ENCODE measurements at regions not wholly inside any gene's neighbourhood (a gene's known extent, or its start where the extent isn't known, plus 50 kb on each side); places are given as distances from the start of the nearest gene placed in this dataset.

- Histone ChIP-seq H2AFZ (ENCODE audit: low read depth, low read length) (no peak overlapping the region), H3K4me3 (ENCODE audit: low read depth in 1 of 2, low read length in 2 of 2) (no peak overlapping the region), H3K9ac (ENCODE audit: low read depth, low read length) (no peak overlapping the region), H3K36me3 (ENCODE audit: insufficient read depth, low read length) (no peaks in the 10 kb centered on the region), H3K9me3 (ENCODE audit: insufficient read depth, low read length, severe bottlenecking) (no peaks in the 10 kb centered on the region), H3K4me2 (ENCODE audit: insufficient read depth, low read length) (no peak overlapping the region), H3K4me1 (ENCODE audit: insufficient read depth, low read length) (no peaks in the 10 kb centered on the region), H3K79me2 (ENCODE audit: insufficient read depth, low read length) (no peaks in the 10 kb centered on the region), H4K20me1 (ENCODE audit: insufficient read depth, low read length) (no peaks in the 10 kb centered on the region), H3K27me3 (ENCODE audit: insufficient read depth, low read length, poor library complexity) (no peaks in the 10 kb centered on the region), H3K27ac (ENCODE audit: low read length) (no peak overlapping the region)
- no peak for ATAC-seq (ENCODE audit: insufficient read depth, low read depth)
- TF ChIP-seq EZH2 (IDR thresholded peaks at IDR 0.05; ENCODE audit: borderline replicate concordance, low read depth, low read length, severe bottlenecking) = no peak
- no peak for TF ChIP-seq CTCF (IDR thresholded peaks at IDR 0.05; ENCODE audit: borderline replicate concordance, extremely low read depth, low read length, poor library complexity, severe bottlenecking)
- DNase-seq = no peak
Measured at GRCh38 chr21:20110368-20110767, 887.8 kb upstream of the NCAM2 start.

- Histone ChIP-seq H3K9me3 (ENCODE audit: insufficient read depth, low read length, severe bottlenecking) (peaks cover 9% of the 10 kb centered on the region), H3K9ac (ENCODE audit: low read depth, low read length) (no peak overlapping the region)
- ATAC-seq (ENCODE audit: insufficient read depth, low read depth) = no peak
Measured at GRCh38 chr21:20151741-20152140, 846.5 kb upstream of the NCAM2 start.

DNA sequence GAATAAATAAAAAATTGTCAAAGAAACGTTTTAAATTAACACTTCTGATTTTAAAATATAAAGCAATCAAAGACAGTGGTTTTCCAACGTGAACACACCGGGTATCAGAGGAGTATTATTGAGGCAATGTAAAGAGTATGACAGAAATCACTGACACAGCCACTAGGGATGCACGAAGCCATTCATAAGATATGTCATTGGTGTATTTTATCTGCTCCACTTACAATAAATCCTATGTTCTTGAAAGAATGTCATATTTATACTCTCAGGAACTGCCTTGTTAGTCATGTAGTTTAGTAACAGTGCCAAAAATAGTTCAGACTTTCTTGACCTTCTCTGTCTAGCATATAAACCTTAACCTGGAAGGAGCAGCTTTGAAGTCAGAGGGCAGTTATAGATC lies 835.0 kb upstream of the NCAM2 start:
- ATAC-seq (ENCODE audit: insufficient read depth, low read depth) (no peak), DNase-seq (no peak)
- H3K36me3 ChIP-seq (ENCODE audit: insufficient read depth, low read length) = no peaks in the 10 kb centered on the region
- no peak overlapping the region for H2AFZ ChIP-seq (ENCODE audit: low read depth, low read length)
- no peak overlapping the region for H3K4me2 ChIP-seq (ENCODE audit: insufficient read depth, low read length)
- H3K79me2 ChIP-seq (ENCODE audit: insufficient read depth, low read length) = no peaks in the 10 kb centered on the region
- H3K27ac ChIP-seq (ENCODE audit: low read length) = no peak overlapping the region
- no peaks in the 10 kb centered on the region for H4K20me1 ChIP-seq (ENCODE audit: insufficient read depth, low read length)
- no peaks in the 10 kb centered on the region for H3K27me3 ChIP-seq (ENCODE audit: insufficient read depth, low read length, poor library complexity)
- no peak overlapping the region for H3K4me3 ChIP-seq (ENCODE audit: low read depth in 1 of 2, low read length in 2 of 2)
- no peak for TF ChIP-seq CTCF (IDR thresholded peaks at IDR 0.05; ENCODE audit: borderline replicate concordance, extremely low read depth, low read length, poor library complexity, severe bottlenecking)
- no peak for TF ChIP-seq EZH2 (IDR thresholded peaks at IDR 0.05; ENCODE audit: borderline replicate concordance, low read depth, low read length, severe bottlenecking)
- no peaks in the 10 kb centered on the region for H3K4me1 ChIP-seq (ENCODE audit: insufficient read depth, low read length)
- no peak overlapping the region for H3K9ac ChIP-seq (ENCODE audit: low read depth, low read length)
- H3K9me3 ChIP-seq (ENCODE audit: insufficient read depth, low read length, severe bottlenecking) = no peaks in the 10 kb centered on the region

More at GRCh38 chr21:20151741-20152140, 846.5 kb upstream of the NCAM2 start:
- H3K27me3 ChIP-seq (ENCODE audit: insufficient read depth, low read length, poor library complexity) = no peaks in the 10 kb centered on the region
- no peaks in the 10 kb centered on the region for H3K4me1 ChIP-seq (ENCODE audit: insufficient read depth, low read length)
- no peak overlapping the region for H2AFZ ChIP-seq (ENCODE audit: low read depth, low read length)
- TF ChIP-seq EZH2 (IDR thresholded peaks at IDR 0.05; ENCODE audit: borderline replicate concordance, low read depth, low read length, severe bottlenecking) = no peak
- no peak for TF ChIP-seq CTCF (IDR thresholded peaks at IDR 0.05; ENCODE audit: borderline replicate concordance, extremely low read depth, low read length, poor library complexity, severe bottlenecking)
- H3K4me2 ChIP-seq (ENCODE audit: insufficient read depth, low read length) = no peak overlapping the region
- no peaks in the 10 kb centered on the region for H3K79me2 ChIP-seq (ENCODE audit: insufficient read depth, low read length)
- no peak for DNase-seq
- H4K20me1 ChIP-seq (ENCODE audit: insufficient read depth, low read length) = no peaks in the 10 kb centered on the region
- H3K36me3 ChIP-seq (ENCODE audit: insufficient read depth, low read length) = no peaks in the 10 kb centered on the region
- no peak overlapping the region for H3K4me3 ChIP-seq (ENCODE audit: low read depth in 1 of 2, low read length in 2 of 2)
- H3K27ac ChIP-seq (ENCODE audit: low read length) = no peak overlapping the region

DNA sequence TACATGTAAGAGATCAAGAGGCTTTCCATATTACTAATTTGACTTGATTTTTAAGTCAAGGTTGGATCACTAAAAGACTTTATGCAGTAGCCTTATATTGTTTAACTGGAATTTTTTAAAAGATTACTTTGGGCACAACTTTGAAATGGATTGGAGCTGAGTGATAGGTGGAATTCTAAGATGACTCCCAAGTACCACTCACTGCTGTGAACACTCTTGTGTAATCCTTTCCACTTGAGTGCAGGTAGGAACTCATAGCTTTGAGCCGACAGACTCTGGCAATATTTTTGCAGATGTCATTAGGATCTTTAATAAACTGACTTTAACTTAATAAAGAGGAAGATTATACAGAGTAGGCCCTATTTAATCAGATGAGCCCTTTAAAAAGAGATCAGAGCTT lies 831.1 kb upstream of the NCAM2 start:
- Histone ChIP-seq H3K79me2 (ENCODE audit: insufficient read depth, low read length) (no peaks in the 10 kb centered on the region), H3K4me3 (ENCODE audit: low read depth in 1 of 2, low read length in 2 of 2) (no peak overlapping the region), H3K27me3 (ENCODE audit: insufficient read depth, low read length, poor library complexity) (no peaks in the 10 kb centered on the region), H3K4me2 (ENCODE audit: insufficient read depth, low read length) (no peak overlapping the region), H3K9ac (ENCODE audit: low read depth, low read length) (no peak overlapping the region), H3K27ac (ENCODE audit: low read length) (no peak overlapping the region), H3K9me3 (ENCODE audit: insufficient read depth, low read length, severe bottlenecking) (no peaks in the 10 kb centered on the region), H3K4me1 (ENCODE audit: insufficient read depth, low read length) (no peaks in the 10 kb centered on the region), H4K20me1 (ENCODE audit: insufficient read depth, low read length) (no peaks in the 10 kb centered on the region), H3K36me3 (ENCODE audit: insufficient read depth, low read length) (no peaks in the 10 kb centered on the region), H2AFZ (ENCODE audit: low read depth, low read length) (no peak overlapping the region)
- no peak for ATAC-seq (ENCODE audit: insufficient read depth, low read depth)
- DNase-seq = no peak
- TF ChIP-seq EZH2 (IDR thresholded peaks at IDR 0.05; ENCODE audit: borderline replicate concordance, low read depth, low read length, severe bottlenecking) (no peak), CTCF (IDR thresholded peaks at IDR 0.05; ENCODE audit: borderline replicate concordance, extremely low read depth, low read length, poor library complexity, severe bottlenecking) (no peak)

All from DND-41 (cell line).